ENCODE measurements at regions not wholly inside any gene's neighbourhood (a gene's known extent, or its start where the extent isn't known, plus 50 kb on each side); places are given as distances from the start of the nearest gene placed in this dataset.

DNA sequence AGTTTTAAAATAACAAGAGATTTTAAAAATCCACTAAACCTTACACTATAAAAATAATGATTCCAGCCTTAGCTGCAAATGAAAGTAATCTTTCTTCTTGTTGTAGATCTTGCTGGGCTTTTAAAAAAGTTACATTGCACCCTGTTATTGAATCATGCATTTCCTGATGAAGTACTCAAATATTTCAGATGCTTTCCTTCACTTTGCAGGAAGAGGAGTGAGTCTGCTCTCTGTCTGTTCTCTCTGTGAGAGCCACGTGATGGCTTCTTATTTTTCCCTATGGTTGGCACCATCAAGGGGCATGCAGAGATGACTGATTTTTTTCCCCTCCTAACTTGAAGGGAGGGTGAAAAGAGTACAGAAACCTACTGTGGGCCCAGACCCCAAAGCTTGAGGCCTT lies 262.7 kb downstream of the ATP23 start:
- DNase-seq = no peak
- BruUV-seq (replicated peaks) = no TSS peak
- H3K9me3 ChIP-seq = no peaks in the 10 kb centered on the region
- H3K36me3 ChIP-seq (ENCODE audit: control insufficient read depth, insufficient read depth, low read length) = no peaks in the 10 kb centered on the region
- no peak overlapping the region for H3K4me3 Mint-ChIP-seq (ENCODE audit: unreplicated experiment)
- H3K4me1 ChIP-seq = peaks cover 11% of the 10 kb centered on the region
- peaks cover 7% of the 10 kb centered on the region for H3K4me1 Mint-ChIP-seq (ENCODE audit: low read depth, unreplicated experiment)
- H3K36me3 Mint-ChIP-seq (ENCODE audit: insufficient read depth, unreplicated experiment) = no peaks in the 10 kb centered on the region
- no peaks in the 10 kb centered on the region for H3K27me3 Mint-ChIP-seq (ENCODE audit: insufficient read depth, unreplicated experiment)
- H3K4me3 ChIP-seq (ENCODE audit: low read depth, low read length) = no peak overlapping the region
- ChIA-PET CTCF (no interaction called here), POLR2A (no interaction called here)
- TF ChIP-seq, protein P1, sequence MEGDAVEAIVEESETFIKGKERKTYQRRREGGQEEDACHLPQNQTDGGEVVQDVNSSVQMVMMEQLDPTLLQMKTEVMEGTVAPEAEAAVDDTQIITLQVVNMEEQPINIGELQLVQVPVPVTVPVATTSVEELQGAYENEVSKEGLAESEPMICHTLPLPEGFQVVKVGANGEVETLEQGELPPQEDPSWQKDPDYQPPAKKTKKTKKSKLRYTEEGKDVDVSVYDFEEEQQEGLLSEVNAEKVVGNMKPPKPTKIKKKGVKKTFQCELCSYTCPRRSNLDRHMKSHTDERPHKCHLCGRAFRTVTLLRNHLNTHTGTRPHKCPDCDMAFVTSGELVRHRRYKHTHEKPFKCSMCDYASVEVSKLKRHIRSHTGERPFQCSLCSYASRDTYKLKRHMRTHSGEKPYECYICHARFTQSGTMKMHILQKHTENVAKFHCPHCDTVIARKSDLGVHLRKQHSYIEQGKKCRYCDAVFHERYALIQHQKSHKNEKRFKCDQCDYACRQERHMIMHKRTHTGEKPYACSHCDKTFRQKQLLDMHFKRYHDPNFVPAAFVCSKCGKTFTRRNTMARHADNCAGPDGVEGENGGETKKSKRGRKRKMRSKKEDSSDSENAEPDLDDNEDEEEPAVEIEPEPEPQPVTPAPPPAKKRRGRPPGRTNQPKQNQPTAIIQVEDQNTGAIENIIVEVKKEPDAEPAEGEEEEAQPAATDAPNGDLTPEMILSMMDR (IDR thresholded peaks at IDR 0.05; ENCODE audit: insufficient read depth in 1 of 2, low read depth in 1 of 2, low read length in 1 of 2, severe bottlenecking in 1 of 2, unreplicated experiment in 1 of 2) = no peak
- H3K9me3 Mint-ChIP-seq (ENCODE audit: unreplicated experiment) = peaks cover 24% of the 10 kb centered on the region
- no peaks in the 10 kb centered on the region for H3K27me3 ChIP-seq (replicated peaks; ENCODE audit: control insufficient read depth, insufficient read depth, low read length)
- intact Hi-C loops (cut with micrococcal nuclease; ENCODE audit: unreplicated experiment) = no loop called here
- no peak overlapping the region for H3K27ac Mint-ChIP-seq (ENCODE audit: unreplicated experiment)

DNA sequence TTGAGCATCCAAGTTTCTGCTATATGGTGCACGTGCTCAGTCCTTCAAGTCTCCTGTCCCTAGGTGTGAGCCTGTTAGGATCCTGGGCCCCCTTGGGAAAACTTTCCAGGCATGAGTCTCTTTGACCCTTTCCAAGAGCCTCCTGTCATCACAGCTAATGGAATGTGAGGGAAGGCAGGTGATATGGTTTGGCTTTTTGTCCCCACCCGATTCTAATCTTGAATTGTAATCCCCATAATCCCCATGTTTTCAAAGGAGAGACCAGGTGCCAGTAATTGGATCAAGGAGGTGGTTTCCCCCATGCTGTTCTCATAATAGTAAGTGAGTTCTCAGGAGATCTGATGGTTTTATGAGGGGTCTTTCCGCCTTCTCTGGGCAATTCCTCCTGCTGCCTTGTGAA lies 265.5 kb downstream of the ATP23 start:
- no peaks in the 10 kb centered on the region for H3K27me3 Mint-ChIP-seq (ENCODE audit: insufficient read depth, unreplicated experiment)
- Histone ChIP-seq H3K27me3 (replicated peaks; ENCODE audit: control insufficient read depth, insufficient read depth, low read length) (no peaks in the 10 kb centered on the region), H3K4me1 (peaks cover 11% of the 10 kb centered on the region), H3K4me3 (ENCODE audit: low read depth, low read length) (no peak overlapping the region), H3K9me3 (no peaks in the 10 kb centered on the region), H3K36me3 (ENCODE audit: control insufficient read depth, insufficient read depth, low read length) (no peaks in the 10 kb centered on the region)
- ChIA-PET CTCF (no interaction called here), POLR2A (no interaction called here)
- H3K4me1 Mint-ChIP-seq (ENCODE audit: low read depth, unreplicated experiment) = peaks cover 7% of the 10 kb centered on the region
- DNase-seq = peak; percentile 31 to 42
- no TSS peak for BruUV-seq (replicated peaks)
- H3K36me3 Mint-ChIP-seq (ENCODE audit: insufficient read depth, unreplicated experiment) = no peaks in the 10 kb centered on the region
- H3K4me3 Mint-ChIP-seq (ENCODE audit: unreplicated experiment) = no peak overlapping the region
- TF ChIP-seq, protein P1 (IDR thresholded peaks at IDR 0.05; ENCODE audit: insufficient read depth in 1 of 2, low read depth in 1 of 2, low read length in 1 of 2, severe bottlenecking in 1 of 2, unreplicated experiment in 1 of 2) = no peak
- intact Hi-C loops (cut with micrococcal nuclease; ENCODE audit: unreplicated experiment) = loop anchor here (1.0 kb wide), 1 partner anchor 18 kb away; no protein-coding TSS in a partner anchor
- H3K9me3 Mint-ChIP-seq (ENCODE audit: unreplicated experiment) = peaks cover 24% of the 10 kb centered on the region
- peak overlapping the region; percentile 7 for H3K27ac Mint-ChIP-seq (ENCODE audit: unreplicated experiment)

GRCh38 chr12:58211211-58211610 lies 269.8 kb downstream of the ATP23 start:
- peaks cover 14% of the 10 kb centered on the region for H3K9me3 Mint-ChIP-seq (ENCODE audit: unreplicated experiment)
- ChIA-PET CTCF (no interaction called here), POLR2A (no interaction called here)
- Histone ChIP-seq H3K9me3 (no peaks in the 10 kb centered on the region), H3K4me3 (ENCODE audit: low read depth, low read length) (no peak overlapping the region), H3K4me1 (peaks cover 11% of the 10 kb centered on the region), H3K36me3 (ENCODE audit: control insufficient read depth, insufficient read depth, low read length) (no peaks in the 10 kb centered on the region), H3K27me3 (replicated peaks; ENCODE audit: control insufficient read depth, insufficient read depth, low read length) (no peaks in the 10 kb centered on the region)
- H3K4me1 Mint-ChIP-seq (ENCODE audit: low read depth, unreplicated experiment) = peaks cover 7% of the 10 kb centered on the region
- no peak overlapping the region for H3K4me3 Mint-ChIP-seq (ENCODE audit: unreplicated experiment)
- no peaks in the 10 kb centered on the region for H3K27me3 Mint-ChIP-seq (ENCODE audit: insufficient read depth, unreplicated experiment)
- no TSS peak for BruUV-seq (replicated peaks)
- intact Hi-C loops (cut with micrococcal nuclease; ENCODE audit: unreplicated experiment) = no loop called here
- no peak for DNase-seq
- no peaks in the 10 kb centered on the region for H3K36me3 Mint-ChIP-seq (ENCODE audit: insufficient read depth, unreplicated experiment)
- TF ChIP-seq, protein P1 (IDR thresholded peaks at IDR 0.05; ENCODE audit: insufficient read depth in 1 of 2, low read depth in 1 of 2, low read length in 1 of 2, severe bottlenecking in 1 of 2, unreplicated experiment in 1 of 2) = no peak
- no peak overlapping the region for H3K27ac Mint-ChIP-seq (ENCODE audit: unreplicated experiment)
